ENCODE measurements at regions not wholly inside any gene's neighbourhood (a gene's known extent, or its start where the extent isn't known, plus 50 kb on each side); places are given as distances from the start of the nearest gene placed in this dataset.

- Histone ChIP-seq H3K9me3 (no peaks in the 10 kb centered on the region), H3K4me3 (no peak overlapping the region), H3K27me3 (no peaks in the 10 kb centered on the region), H3K27ac (peak overlapping the region in 1 of 4 donors; percentile 47), H3K36me3 (replicated peaks in 1 of 2; ENCODE audit: insufficient read depth in 1 of 2, low read depth in 2 of 2) (no peaks in the 10 kb centered on the region), H3K4me1 (peaks cover 19% of the 10 kb centered on the region)
- TF ChIP-seq POLR2A (IDR thresholded peaks at IDR 0.05) = no peak
- TF ChIP-seq, protein P1, sequence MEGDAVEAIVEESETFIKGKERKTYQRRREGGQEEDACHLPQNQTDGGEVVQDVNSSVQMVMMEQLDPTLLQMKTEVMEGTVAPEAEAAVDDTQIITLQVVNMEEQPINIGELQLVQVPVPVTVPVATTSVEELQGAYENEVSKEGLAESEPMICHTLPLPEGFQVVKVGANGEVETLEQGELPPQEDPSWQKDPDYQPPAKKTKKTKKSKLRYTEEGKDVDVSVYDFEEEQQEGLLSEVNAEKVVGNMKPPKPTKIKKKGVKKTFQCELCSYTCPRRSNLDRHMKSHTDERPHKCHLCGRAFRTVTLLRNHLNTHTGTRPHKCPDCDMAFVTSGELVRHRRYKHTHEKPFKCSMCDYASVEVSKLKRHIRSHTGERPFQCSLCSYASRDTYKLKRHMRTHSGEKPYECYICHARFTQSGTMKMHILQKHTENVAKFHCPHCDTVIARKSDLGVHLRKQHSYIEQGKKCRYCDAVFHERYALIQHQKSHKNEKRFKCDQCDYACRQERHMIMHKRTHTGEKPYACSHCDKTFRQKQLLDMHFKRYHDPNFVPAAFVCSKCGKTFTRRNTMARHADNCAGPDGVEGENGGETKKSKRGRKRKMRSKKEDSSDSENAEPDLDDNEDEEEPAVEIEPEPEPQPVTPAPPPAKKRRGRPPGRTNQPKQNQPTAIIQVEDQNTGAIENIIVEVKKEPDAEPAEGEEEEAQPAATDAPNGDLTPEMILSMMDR (IDR thresholded peaks at IDR 0.05) = no peak
- no peak for DNase-seq
- ATAC-seq = no peak
- intact Hi-C loops (cut with DNase I) = loop anchor here (10.0 kb wide), 1 partner anchor 97 kb away; no protein-coding TSS in a partner anchor
- WGBS, 2 donors = 70 to 77% methylated on average over 5 of the region's 5 CpGs
Observed at GRCh38 chr13:97117388-97117910, 104.7 kb upstream of the MBNL2 start.

DNA sequence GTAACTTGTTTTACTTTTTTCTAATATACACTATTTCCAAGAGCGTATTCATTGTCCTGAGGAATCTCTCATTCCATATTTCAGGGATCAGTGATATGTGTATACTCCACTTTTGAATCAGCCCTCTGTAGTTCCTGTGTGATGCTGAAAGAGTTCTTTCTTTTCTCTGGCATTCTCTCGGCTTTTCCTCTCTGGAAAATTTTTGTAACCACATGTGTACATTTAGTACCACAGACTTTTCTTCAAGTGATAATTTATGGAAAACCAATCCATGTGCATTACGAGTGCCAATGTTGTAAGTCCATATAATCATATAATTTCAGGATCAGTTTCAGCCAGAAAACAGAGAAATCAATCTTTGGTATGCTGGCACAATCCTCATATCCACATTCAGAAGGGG lies 102.2 kb upstream of the MBNL2 start:
- WGBS, 2 donors = 80 to 89% methylated on average over 3 of the region's 3 CpGs
- TF ChIP-seq POLR2A (IDR thresholded peaks at IDR 0.05) = no peak
- TF ChIP-seq, protein P1 (IDR thresholded peaks at IDR 0.05) = no peak
- H3K36me3 ChIP-seq (replicated peaks in 1 of 2; ENCODE audit: insufficient read depth in 1 of 2, low read depth in 2 of 2) = no peaks in the 10 kb centered on the region
- no peaks in the 10 kb centered on the region for H3K27me3 ChIP-seq
- H3K9me3 ChIP-seq = no peaks in the 10 kb centered on the region
- intact Hi-C loops (cut with DNase I) = loop anchor here (10.0 kb wide), 1 partner anchor 95 kb away; no protein-coding TSS in a partner anchor
- H3K4me1 ChIP-seq = peaks cover 19% of the 10 kb centered on the region
- no peak overlapping the region for H3K4me3 ChIP-seq
- ATAC-seq (no peak), DNase-seq (no peak)
- H3K27ac ChIP-seq = no peak overlapping the region

GRCh38 chr13:97120346-97120745 lies 101.8 kb upstream of the MBNL2 start:
- intact Hi-C loops (cut with DNase I) = no loop called here
- no peak overlapping the region for H3K27ac ChIP-seq
- peaks cover 18% of the 10 kb centered on the region for H3K4me1 ChIP-seq
- TF ChIP-seq, protein P1 (IDR thresholded peaks at IDR 0.05) = no peak
- TF ChIP-seq POLR2A (IDR thresholded peaks at IDR 0.05) = no peak
- H3K27me3 ChIP-seq = no peaks in the 10 kb centered on the region
- no peak for DNase-seq
- no peak for ATAC-seq
- H3K4me3 ChIP-seq = no peak overlapping the region
- WGBS, 2 donors = 80 to 90% methylated on average over 2 of the region's 2 CpGs
- no peaks in the 10 kb centered on the region for H3K36me3 ChIP-seq (replicated peaks in 1 of 2; ENCODE audit: insufficient read depth in 1 of 2, low read depth in 2 of 2)
- no peaks in the 10 kb centered on the region for H3K9me3 ChIP-seq

DNA sequence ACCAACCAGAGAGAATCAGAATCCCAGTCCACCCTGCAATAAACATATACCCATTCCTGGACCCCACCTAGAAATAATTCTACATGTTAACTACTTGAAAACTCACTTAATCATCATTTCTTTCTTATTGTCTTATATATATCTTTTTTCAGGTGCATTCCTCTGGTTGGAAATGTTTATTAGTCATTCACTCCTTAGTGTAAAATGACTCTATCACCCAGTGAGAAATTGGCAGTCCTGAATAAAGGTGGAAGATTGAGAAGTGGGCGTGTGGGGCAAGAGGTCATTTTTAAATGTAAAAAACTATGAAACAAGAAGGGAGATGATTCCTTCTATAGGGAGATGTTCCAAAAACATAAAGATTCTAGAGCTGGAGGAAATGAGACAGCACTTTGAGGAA lies 101.2 kb upstream of the MBNL2 start:
- TF ChIP-seq POLR2A (IDR thresholded peaks at IDR 0.05) = no peak
- TF ChIP-seq, protein P1 (IDR thresholded peaks at IDR 0.05) = no peak
- ATAC-seq (no peak), DNase-seq (no peak)
- Histone ChIP-seq H3K4me3 (no peak overlapping the region), H3K4me1 (peaks cover 18% of the 10 kb centered on the region), H3K27ac (no peak overlapping the region), H3K27me3 (no peaks in the 10 kb centered on the region), H3K9me3 (no peaks in the 10 kb centered on the region), H3K36me3 (replicated peaks in 1 of 2; ENCODE audit: insufficient read depth in 1 of 2, low read depth in 2 of 2) (no peaks in the 10 kb centered on the region)
- intact Hi-C loops (cut with DNase I) = no loop called here
- 83 to 85% methylated on average over 1 of the region's 1 CpG for WGBS, 2 donors

- H3K4me1 ChIP-seq = peaks cover 13% of the 10 kb centered on the region
Observed at GRCh38 chr13:97121894-97122293, 100.2 kb upstream of the MBNL2 start.

More at GRCh38 chr13:97121894-97122293, 100.2 kb upstream of the MBNL2 start:
- H3K27ac ChIP-seq = no peak overlapping the region
- TF ChIP-seq, protein P1 (IDR thresholded peaks at IDR 0.05) = no peak
- TF ChIP-seq POLR2A (IDR thresholded peaks at IDR 0.05) = no peak
- ATAC-seq = no peak
- no peaks in the 10 kb centered on the region for H3K9me3 ChIP-seq
- no peaks in the 10 kb centered on the region for H3K36me3 ChIP-seq (replicated peaks in 1 of 2; ENCODE audit: insufficient read depth in 1 of 2, low read depth in 2 of 2)
- H3K4me3 ChIP-seq = no peak overlapping the region
- intact Hi-C loops (cut with DNase I) = no loop called here
- no peaks in the 10 kb centered on the region for H3K27me3 ChIP-seq
- DNase-seq = no peak
